Keratinocyte (primary cell): ENCODE measurements at regions not wholly inside any gene's neighbourhood (a gene's known extent, or its start where the extent isn't known, plus 50 kb on each side); places are given as distances from the start of the nearest gene placed in this dataset.
"Not testable (repeated sequence)": the region's sequence is repeated elsewhere in the genome, so short reads cannot be mapped to it uniquely, and the experiment has no call there.

Experiments
- CTCF ChIP-seq, 3 experiments: IDR thresholded peaks in 1 of 3; conservative IDR thresholded peaks in 1 of 3; optimal IDR thresholded peaks in 1 of 3; 2 replicates in 2 of 3; 3 replicates in 1 of 3; pipeline versions ENCODE3 to v1.5.1; 2011; ENCODE audit warnings: low read length in 3 of 3, mild to moderate bottlenecking in 3 of 3, moderate library complexity in 2 of 3, control low read depth in 1 of 3, inconsistent platforms in 1 of 3; ENCODE audit not compliant: insufficient read depth in 2 of 3; ENCODE audit errors: extremely low read depth in 1 of 3
- EZH2 ChIP-seq: IDR thresholded peaks from one replicate; pipeline ENCODE4 v1.6.1; 2012; ENCODE audit warnings: inconsistent platforms, mild to moderate bottlenecking, low read length, moderate library complexity

- TF ChIP-seq CTCF (optimal IDR thresholded peaks at IDR 0.05 in 1 of 3, IDR thresholded peaks at IDR 0.05 in 1 of 3, conservative IDR thresholded peaks at IDR 0.05 in 1 of 3; ENCODE audit: extremely low read depth in 1 of 3, insufficient read depth in 2 of 3, low read length in 3 of 3); EZH2: not testable (repeated sequence)
Measured at GRCh38 chr16:88226302-88226701, 156.5 kb upstream of the ZNF469 start.
